Activated CD4-positive, CD25-positive, alpha-beta regulatory T cell treated with anti-CD3 and anti-CD28 coated beads, Interleukin-2, amount 50 U/mL, for 16 hours (primary cell): ENCODE measurements at regions not wholly inside any gene's neighbourhood (a gene's known extent, or its start where the extent isn't known, plus 50 kb on each side); places are given as distances from the start of the nearest gene placed in this dataset.

ENCODE experiments used
- DNase-seq: peaks from one replicate; pipeline ENCODE4 v3.0.0-alpha.2; 2020; ENCODE audit warnings: low read depth, low spot score

GRCh38 chr1:221069178-221069903 is 190.1 kb downstream of the HLX start:
- DNase-seq = no peak

GRCh38 chr1:221069986-221070385 is 190.7 kb downstream of the HLX start:
- DNase-seq = no peak

- DNase-seq = no peak
Measured at GRCh38 chr1:221071777-221072176, 192.5 kb downstream of the HLX start.

DNA sequence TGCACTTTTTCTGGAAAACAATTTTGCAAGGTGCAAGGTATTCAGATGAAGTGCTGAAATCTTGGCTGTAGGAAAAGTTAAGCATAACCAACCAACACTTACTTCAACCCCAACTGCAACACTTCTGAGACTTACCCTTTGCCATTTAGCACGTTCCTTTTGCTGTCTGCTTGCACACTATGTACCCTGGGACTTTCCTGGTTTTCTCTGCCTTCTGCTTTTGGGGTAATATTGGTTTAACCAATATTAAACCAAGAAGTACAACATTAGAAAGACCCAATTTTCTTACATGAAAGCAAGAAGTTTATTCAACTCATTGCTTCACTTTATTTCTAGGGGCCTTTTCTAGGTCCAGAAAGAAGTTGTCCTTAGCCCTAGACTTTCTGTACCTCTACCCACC is 193.0 kb downstream of the HLX start:
- no peak for DNase-seq

DNA sequence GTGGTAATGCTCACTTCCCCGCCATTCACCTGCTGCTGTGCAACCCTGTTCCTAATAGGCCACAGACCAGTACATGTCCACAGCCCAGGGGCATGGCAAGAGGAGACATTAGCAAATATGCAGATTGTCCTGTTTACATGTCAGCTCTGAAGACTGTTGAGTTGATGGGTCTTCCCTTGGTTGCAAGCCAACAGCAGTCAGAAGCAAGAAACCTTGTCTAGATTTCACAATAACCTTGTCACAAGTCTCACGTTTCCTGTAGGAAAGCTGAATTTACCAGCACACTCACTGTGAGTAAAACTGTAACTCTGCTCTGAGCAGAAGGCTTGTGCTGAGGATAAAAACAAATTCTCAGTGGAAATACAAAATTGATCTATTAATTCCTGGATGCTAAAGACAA is 195.1 kb downstream of the HLX start:
- no peak for DNase-seq

GRCh38 chr1:221075911-221076310 is 196.7 kb downstream of the HLX start:
- no peak for DNase-seq

DNA sequence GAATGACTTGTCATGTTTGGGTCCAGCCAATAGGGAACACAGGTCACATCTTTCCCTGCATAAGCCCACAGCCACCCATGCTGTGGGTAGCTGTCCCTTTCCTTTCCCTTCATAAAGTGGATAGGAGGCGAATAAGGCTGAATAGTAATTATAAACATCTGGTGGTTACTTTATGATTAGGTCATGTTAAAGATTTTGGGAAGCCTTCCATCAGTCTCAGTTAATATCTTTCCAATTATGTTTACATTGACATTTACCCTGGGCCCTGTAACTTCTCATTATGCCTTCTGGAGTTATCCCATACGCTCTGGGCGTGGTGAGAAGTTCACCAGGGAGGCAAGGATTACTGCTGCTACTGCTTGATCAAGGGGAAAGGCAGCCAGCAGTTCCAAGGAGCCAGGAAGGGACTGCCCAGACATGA is 197.2 kb downstream of the HLX start:
- no peak for DNase-seq

DNA sequence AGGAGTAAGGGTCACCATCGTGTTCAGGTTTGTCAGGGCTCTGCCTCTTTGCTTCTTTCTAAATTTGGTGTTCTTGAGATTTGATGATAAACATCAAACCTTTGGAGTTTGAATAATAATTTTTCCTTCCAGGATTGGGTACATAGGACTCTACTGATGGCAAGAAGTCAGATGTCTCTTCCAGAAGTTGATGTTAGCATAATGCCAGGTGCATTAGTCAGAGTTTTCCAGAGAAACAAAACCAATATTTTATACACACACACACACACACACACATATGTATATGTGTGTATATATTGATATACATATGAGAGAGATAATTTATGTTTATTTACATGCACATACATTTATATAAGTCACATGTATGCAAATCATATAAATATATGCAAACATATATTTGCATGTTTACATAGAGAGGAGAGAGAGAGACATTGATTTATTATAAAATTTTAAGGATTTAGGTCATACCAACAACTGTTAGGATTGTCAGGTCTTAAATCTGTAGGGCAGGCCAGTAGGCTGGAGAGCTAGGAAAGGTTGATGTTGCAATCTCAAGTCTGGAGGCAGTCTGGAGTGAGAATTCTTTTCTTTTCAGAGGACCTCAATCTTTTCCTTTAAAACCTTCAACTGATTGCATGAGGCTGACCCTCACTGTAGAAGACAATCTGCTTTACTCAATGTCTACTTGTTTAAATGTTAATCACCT is 199.2 kb downstream of the HLX start:
- no peak for DNase-seq

DNA sequence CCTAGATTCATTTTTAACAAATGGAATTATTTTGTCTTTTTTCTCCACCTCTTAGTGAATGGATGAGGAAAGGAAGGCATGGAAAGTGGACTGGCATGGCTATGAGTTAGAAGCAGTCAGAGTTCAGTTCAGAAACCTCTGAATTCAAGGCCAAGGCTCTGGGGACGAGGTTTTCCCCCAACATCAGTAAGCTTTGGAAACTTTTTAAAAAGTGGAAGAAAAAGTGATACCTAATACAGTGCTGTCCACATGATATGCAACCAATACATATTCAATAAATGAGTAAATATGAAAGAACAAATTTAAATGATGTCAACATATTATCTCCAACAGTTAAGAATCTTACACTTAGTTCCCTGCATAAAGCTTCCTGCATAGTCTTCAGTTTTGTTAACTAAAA is 204.7 kb downstream of the HLX start:
- DNase-seq = no peak

DNA sequence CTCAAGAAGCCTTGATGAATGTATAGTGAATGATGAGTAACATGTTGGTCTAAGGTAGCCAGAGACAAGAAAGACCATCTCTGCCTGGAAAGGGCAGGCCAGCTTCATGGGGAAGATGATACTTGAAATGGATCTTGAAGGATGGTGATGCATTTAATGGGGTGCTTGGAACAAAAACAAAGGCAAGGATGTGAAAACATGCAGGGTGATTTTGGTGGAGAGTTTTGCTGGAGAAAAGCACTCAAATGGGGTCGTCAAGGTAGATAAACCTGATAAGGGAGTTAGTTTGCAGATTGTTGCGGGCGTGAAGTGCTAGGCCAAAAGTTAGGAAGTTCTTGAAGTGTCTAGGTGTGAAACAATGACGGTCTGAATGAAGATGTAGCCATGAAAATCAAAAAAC is 205.4 kb downstream of the HLX start:
- no peak for DNase-seq

DNA sequence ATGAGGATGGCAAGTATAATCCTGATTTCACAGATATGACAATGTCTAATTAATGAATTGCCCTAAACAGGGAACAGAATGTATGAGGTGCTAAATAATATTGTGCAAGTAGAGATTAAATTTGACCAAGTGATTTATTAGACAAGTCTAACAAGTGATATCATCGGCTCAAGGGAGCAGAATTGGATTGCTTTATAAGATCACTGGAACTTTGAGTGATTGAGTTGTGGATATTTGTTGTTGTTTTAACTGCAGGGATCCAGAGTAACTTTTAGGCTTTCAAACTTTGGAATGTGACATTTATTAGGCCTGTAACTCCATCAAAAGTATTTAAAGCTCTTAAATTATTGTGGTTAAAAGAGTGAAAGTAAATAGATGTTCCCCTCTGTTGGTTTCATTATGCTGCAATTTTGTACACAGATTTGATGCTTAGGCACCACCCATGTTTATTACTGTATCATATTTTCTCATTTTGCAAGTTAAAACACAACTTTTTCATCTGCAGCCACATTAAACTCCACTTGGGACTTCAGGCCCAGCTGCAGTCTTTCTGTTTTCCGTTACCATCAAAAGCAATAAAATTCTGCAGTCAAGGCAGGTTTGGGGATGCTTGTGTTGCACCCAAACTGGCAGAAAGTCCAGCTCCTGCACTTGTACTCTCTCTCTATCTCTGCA is 206.6 kb downstream of the HLX start:
- no peak for DNase-seq

GRCh38 chr1:221087919-221088318 is 208.7 kb downstream of the HLX start:
- DNase-seq = no peak

- no peak for DNase-seq
Measured at GRCh38 chr1:221089273-221089672, 210.0 kb downstream of the HLX start.

GRCh38 chr1:221089803-221090202 is 210.6 kb downstream of the HLX start:
- DNase-seq = no peak

DNA sequence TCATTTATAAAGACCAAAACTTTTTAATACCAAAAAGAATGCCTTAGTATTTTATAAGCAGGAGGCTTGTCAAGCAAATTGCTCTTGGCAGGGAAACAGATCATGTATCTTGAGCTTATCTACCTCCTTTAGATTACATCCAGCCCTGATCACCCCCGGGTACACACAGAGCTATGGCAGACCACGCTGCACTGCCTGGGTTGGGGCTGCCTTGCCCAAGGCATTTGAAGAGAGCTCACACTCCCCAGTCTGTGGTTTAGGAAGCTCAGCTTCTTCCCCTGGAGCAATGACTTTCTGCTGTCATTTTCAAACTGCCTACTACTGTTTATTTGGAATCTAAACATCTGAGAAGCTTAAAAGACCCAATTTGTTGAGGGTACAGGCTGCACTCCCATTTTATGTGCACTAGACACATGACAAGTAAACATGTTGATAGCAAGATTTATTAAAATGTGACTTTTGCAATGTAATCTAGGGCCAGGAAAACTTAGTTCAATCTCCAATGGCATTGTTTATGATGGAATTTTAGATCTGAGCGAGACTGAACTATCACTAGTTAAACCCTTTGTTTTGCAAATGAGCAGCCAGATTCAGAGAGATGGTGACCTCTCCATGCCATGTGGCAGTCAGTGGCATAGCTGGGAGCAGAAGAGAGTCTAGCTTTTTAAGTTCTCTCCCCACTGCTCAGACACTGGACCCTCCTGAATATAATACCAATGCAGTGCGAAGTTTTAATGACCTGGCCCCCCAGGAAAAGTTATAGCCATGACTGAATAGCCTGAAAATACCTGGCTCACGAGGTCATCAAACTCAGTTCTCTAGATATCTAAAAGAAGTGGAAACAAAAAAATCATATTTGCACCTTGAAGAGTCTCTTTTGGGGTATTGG is 214.9 kb downstream of the HLX start:
- DNase-seq = no peak

DNA sequence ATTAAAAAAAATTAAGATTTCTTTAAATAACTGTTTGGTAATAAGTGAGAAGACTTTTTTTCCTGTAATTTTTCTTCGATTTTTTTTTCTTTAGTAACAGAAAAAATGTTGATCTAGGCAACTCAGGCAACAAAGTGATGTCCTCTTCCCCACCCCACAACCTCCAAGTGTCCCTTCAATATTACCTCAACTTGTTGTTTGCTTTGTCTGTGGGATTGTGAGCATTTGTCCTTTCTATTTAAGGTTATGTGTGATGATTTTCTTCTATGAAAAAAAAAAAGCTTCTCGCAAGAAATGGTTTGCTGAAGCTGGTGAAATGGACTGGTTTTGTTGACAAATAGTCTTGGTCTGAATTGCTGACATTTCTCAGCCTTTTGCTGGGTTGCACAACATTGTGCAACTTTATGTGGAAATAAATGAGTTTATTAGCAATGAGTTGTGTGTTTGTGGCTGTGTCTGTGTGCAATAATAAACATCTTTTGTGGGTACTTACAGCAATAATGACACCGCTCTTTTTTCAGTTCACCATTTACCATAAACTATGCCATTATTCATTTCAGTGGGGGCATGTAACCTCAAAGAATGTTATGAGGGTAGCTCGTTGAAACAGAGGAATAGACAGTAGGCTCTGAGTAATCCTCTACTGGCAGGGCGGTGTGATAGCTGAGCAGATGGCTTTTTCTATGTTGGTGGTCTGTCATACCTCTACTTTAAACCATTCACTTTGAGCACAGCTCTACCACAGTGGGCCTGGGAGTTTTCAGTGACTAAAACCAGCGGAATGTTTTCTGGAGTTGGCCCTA is 218.4 kb downstream of the HLX start:
- DNase-seq = no peak

GRCh38 chr1:221098471-221099405 is 219.5 kb downstream of the HLX start:
- no peak for DNase-seq

GRCh38 chr1:221099747-221100595 is 220.7 kb downstream of the HLX start:
- DNase-seq = no peak

DNA sequence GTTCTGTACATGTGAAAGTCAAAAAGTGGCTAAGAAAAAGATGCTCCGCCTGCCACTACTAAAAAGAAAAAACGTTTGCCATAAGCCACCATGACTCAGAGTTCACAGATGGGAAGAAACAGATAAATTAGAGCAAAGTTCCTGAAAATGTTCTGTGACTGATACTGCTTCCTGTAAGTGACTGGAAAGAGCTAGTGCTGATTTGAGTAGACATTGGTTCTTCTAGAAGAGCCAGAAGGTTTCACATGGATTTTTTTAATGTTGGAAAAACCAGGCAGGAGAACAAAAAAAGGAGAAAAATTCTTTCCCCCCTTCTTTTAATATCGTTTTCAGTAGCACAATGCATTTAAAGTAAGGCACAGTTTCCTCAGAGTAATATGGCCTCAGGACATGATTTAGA is 221.4 kb downstream of the HLX start:
- DNase-seq = no peak
